HG03135 (cell line): ENCODE measurements at regions not wholly inside any gene's neighbourhood (a gene's known extent, or its start where the extent isn't known, plus 50 kb on each side); places are given as distances from the start of the nearest gene placed in this dataset.
"Not testable (repeated sequence)": the region's sequence is repeated elsewhere in the genome, so short reads cannot be mapped to it uniquely, and the experiment has no call there.

Experiments
- ATAC-seq: cut with Tn5 transposase; IDR thresholded peaks from one replicate; pipeline ENCODE4 v1.9.1; 2021; ENCODE audit warnings: mild to moderate bottlenecking, moderate library complexity; ENCODE audit not compliant: unreplicated experiment

DNA sequence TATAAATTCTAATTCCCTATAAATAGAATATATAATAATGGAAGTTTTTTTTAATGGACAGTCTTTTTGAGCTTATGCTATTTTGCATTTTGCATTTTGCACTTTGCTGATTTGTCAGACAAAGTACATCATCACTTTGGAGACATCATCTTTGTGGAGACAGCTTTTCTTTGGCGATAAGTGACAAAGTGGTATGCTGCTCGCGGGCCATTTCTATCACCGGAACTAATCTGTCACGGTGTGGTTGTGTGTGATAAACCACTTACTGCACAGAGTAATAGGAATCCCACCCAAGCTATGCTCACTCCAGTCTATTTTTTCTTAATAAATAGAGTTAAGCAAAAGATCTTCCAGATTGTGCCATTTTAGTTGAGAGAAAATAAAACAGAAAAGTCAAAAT is 133.1 kb downstream of the MACIR start:
- no peak for ATAC-seq

DNA sequence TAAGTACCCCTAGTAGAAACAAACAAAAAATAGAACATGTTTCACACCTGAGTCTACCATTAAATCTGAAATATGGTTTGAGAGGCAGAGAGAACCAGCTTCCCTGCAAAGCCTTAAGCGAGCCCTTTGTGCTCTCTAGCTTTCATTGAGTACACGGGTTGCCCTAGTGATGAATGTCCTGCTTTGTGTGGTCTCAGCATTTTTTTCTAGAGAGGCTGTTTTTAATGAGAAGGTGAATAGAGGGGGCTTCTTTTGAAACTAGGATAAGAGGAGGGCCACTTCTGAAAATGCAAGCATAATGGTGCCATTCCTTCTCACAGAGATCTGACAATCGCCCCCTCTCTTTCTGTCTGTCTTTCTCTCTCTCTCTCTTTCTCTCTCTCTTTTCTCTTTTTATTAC is 131.3 kb downstream of the MACIR start:
- no peak for ATAC-seq

DNA sequence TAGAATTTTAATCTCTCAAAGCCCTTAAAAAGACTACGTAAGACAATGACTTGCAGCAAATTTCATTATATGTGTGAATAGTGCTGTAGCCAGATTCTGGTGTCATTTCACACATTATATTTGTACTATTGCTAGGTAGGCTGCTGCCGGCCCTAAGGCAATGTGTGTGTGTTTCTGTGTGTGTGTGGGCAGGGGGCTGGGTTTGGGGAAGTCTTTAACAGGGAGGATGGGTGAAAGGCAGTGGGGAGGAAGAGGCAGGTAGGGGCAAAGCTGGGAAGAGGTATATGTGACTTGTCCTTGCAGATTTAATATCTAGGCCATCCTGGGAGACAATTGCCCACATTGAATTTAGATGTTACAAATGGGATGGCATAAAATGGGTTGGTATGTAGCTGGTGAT is 130.8 kb downstream of the MACIR start:
- ATAC-seq, result no peak

DNA sequence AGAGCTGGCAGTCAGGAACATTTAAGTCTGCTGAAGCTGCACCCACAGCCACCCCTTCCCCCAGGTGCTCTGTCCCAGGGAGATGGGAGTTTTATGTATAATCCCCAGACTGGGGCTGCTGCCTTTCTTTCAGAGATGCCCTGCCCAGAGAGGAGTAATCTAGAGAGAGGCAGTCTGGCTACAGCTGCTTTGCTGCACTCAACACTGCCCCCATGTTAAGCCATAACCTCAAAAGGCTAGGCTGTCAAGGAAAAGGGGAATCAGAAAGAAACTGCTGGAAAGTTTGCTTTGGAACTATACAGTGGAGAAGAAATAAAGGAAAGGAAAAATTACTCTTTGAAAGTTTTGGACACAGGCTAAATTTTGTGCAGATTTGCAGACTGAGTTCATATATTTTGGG is 127.2 kb downstream of the MACIR start:
- ATAC-seq, result no peak

DNA sequence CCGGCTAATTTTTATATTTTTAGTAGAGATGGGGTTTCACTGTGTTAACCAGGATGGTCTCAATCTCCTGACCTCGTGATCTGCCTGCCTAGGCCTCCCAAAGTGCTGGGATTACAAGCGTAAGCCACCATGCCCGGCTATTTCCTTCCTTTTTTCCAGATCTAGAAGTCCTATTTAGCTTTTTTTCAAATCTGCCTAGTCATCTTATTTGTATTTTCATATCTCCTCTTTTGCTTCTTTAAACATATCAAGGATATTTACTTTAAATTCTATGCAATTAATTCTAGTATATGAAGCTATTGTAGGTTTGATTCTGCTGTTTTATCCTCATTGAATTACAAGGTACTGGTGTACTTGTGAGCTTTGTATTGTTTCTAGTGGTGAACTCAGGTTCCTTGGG is 119.1 kb downstream of the MACIR start:
- ATAC-seq, result not testable (repeated sequence)

DNA sequence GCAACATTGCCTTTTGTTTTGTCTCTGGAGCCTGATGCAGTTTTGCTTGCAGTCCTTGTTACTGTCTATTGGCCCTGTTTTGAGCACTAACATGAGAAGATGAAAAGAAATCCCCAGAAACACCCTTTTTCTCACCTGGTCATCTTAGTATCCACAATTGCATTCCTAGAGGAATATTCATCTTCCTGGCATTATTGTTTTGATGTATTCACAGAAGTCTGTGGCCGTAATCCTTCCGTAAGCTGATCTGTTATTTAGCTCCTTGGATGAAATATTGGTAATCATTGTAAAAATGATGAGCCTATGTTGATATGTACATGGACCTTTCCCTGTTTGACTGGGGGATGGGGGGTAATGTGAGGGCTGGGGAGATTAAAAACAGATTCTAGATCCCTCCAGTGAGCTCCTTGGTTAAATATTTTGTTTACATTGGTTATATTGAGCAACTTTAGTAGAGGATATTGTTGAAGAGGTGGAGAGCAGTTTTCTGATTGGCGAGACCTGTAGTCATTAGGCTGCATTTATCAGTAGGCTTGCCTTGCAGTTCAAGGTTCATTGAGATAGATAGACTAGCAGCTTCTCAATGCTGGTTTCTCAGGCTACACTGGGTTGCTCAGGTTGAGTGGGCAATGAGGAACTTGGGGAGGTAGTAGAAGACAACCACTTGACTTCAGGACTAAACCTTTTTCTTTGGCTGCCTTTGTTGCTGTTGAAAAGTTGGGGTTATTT is 117.5 kb downstream of the MACIR start:
- no peak for ATAC-seq

DNA sequence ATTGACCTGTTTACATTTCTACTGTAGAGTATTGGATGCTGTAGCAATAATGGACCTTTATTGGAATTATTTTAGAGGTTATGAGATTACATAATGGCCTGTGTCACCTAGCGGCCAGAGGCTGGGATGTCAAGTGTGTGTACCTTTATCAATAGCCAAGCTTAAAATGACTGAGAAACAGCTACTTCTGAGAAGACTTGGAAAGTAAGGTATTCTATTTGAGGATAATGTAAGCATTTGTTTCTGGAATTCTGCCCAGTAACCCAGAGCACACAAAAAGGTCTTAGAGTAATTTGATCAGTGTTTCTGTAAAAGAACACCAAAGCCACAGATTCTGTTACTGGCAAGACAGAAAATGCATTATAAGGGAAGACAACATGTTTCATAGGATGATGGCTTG is 116.8 kb downstream of the MACIR start:
- ATAC-seq, result no peak

DNA sequence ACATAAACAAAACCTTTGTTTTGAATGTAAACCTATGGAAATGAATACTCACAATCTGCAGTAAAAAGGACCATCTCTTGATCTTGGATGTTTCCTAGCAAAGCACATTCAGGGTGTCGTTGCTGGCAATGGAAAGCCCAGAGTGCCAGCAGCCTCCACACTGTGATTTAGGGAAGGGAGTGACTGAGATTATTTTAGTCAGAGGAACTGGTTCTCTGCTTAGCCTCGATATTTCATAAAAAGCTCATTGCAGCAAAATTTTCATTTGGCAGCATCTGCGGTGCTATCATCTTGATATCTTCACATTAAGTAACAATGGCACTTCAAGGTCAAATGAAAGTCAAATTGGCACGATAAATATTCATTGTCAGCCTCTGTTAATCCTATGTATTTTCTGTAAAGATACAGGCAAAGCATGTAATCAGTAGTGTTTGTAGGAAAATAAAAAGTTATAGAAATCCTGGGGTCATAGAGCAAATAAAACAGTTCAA is 116.0 kb downstream of the MACIR start:
- no peak for ATAC-seq

DNA sequence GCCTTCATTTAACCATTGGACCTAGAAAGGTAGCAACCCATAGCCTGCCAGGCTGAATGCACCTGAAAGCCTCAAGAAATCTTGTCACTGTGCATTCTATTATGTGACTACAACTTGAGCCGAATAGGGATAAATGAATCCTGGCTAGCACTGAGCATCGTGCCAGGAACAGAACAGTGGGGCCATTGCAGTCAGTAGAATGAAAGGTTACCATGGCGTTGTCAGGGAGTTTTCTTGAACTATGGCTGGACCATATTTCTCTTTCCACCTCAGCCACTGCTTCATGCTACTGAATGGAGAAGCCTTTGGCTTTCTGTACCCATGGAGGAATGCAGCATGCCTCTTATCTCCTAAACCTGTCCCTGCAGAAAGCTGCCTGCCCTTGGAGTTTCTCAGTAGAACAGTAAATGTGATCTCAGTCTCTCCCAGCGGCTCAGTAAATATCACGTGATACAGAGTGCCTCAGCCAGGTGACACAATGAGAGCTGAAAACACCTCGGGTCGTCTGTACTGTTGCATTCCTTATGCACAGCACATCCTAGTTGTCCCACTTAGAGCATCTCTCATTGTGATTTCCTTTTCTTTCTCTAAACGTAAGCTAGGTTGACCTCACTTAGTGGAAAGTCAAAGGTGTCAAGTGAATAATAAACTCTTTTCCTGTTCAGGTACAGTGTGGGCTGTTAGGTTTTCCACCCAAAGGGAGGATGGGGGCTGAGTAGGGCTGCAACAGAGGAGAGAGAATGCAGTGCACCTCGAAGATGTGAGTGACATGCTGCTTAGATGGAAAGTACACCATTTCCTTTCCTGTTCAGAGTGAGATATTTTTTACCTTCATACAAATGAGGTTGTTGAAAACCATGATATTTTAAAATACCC is 115.3 kb downstream of the MACIR start:
- no peak for ATAC-seq

DNA sequence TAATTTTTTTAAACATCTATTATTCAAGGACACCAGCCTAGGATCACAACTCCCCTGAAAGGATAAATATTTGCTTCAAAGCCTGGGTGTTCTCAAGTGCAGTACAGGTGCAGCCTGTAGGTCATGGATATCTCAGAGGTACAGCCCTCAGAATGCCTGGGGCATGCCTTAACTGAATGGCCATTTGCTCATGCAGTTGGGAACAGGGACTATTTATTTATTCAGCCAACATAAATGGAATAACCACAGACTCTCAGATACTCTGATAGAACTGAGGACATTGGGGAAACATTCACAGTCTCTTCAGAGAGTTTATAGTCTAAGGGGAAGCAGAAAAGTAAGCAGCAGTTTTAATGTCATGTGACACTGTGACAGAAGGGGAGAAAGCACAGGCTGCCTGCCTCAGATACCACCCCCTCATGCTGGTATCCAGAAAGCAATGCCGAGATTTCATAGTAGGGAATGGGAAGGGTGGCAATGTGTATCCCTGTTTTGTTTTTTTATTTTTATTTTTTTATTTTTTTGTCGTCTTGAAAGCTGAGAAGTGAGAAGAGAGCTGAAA is 112.6 kb downstream of the MACIR start:
- no peak for ATAC-seq

DNA sequence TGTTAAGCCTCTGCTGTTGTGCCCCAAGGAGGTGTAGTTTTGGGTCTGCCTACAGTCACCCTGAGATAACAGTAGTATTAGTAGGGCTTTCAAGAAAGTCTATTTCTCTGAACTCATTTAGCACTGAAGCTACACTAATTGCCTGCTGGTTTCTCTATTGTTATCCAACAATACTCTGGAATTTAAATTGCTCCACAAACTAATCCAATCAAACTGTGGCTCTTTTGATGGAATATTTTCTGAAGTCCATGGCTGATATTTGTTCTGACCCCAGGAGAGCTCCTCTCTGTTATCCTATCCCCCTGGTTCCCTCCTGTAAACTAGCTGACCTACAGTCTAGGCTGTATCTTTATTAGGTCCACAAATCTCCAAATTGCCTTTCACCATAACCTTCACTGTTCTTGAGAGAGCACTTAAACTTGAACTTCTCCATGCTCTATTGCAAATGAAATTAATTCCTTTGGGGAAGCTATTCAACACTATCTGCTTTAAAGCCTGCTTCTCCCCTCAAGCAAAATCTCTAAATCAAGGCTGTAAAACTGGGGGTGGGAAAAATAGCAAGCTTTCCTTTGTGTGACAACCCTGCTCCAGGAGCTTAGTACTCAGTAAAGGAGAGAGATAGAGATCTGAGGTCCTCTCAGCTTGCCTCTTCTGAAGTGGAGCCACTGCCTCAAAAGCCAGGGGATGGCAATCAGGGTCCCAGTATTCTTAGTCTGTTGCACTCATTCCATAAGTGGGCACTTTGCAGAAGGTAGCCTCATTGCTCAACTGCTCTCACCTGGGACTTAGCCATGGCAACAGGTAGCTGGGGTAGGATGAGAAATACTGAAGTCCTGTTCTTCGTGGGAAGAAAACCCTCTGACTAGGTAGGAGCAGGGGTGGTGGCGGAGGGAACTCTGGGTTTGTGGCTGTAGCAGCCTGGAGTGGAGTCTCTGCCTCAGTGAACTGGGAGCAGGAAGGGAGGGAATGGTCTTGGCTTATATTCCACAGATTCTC is 110.9 kb downstream of the MACIR start:
- no peak for ATAC-seq

DNA sequence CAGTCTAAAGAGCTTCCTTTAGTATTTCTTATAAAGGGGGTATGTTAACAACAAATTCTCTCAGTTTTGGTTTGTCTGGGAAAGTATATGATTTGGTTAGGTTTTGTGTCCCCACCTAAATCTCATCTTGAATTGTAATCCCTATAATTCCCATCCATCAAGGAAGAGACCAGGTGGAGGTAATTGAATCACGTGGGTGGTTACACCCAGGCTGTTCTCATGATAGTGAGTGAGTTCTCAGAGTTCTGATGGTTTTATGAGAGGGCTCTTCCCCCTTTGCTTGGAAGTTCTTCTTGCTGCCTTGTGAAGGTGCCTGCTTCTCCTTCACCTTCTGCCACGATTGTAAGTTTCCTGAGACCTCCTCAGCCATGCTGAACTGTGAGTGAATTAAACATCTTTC is 109.1 kb downstream of the MACIR start:
- no peak for ATAC-seq

DNA sequence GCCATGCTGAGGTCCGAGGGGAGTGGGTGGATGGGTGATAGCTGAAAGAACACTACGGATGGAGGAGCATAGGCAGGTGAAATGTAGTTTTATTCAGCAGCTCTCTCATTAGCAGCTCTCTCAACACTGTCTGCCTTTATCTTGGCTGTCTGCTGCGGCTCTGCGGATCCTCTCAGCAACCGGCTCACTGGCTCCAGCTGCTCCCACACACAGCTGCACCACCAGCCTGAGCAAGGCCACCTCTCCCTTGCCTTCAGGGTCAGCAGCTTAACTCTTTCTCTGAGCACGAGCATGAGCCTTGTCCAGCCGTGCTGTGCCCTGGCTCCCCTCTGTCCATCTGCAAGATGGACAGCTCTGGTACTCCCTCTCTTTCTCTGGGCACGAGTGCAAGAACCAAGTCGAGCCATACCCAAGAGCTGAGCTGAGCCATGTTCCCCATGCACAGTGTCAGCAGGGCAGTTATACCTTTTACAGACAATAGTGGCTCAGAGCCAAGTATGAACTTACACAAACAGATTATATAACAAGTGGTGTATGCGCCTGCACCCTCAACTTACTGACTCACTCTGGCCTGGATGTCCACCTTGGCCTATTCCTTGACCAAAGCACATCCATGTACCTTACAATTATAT is 108.5 kb downstream of the MACIR start:
- no peak for ATAC-seq

DNA sequence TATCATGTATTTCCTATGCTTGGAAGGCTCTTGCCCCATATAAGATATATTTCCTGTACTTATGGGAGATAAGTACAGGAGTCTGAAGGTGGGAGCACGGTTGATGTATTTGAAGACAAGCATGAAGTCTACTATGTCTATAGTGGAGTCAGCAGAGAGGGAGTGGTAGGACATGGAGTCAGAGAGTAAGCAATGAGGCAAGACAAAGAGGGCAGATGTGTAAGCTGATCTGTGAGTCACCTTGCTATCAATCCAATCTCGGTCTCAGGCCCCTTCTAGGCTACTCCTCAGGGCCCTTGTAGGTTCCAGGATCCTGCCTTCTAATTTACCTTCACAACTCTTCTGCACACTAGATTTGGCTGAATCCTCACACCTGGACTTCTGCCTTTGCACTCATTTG is 105.5 kb downstream of the MACIR start:
- no peak for ATAC-seq

DNA sequence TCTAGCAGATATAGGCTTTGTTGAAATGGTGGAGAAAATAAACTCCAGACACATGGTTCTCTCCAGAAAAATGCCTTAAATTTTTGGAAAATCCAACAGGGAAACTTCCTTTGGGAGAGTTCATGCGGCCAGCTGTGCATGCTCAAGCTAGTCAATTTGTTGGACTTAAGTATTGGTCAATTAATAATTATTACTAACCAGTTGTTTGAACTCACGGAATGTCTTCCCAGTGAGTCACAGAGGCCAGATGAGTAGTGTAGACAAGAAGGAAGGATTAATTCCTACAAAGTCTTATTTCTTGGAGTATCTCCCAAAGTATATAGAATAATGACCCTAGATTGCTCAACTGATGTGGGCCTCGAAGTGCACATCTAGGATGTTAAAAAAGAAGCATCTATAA is 103.6 kb downstream of the MACIR start:
- no peak for ATAC-seq

DNA sequence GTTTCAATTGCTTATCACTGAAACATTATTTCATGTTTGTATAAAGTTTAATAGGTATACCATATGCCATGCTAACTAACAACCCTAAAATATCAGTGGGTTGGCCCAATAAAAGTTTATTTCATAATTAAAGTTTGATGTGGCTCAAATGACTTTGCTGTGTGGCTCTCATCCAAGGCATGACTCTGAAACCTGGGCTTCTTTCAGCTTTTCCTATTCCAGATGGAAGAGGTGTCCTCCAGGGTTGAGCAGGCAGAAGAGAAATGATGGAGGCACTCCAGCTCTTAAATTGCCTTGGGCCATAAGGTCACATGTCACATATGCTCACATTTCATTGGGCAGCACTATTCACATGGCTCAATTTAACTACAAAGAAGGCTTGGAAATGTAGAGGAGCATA is 101.9 kb downstream of the MACIR start:
- ATAC-seq, result no peak

DNA sequence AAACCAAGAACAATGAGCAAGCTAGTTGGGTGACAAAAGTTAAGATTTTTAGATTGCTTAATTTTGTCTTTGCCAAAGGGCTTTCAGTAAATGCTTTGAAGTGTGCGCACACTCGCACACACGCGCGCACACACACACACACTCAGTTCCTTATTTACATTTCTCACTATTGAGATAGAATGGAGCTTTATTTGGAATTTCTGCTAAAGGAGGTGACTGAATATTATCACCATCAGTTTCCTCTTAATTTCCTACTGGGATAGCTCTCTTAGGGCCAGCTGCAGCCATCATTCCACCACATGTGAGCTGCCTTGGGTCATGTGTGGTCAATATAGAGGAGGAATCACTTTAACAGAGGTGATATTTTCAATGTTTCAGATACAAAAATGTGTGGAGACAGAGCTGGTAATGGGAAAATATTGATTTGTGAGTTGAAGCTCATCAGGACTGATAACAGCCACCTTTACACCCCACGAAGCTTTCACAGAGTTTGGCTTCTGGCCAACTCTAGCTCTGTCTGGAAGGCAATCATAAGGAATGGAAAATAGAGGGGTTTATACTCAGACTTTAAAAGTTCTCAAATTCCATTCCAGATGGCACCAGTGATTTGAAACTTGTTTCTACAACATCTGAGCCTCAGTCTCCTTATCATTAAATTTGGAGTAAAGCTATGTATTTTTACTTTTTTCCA is 99.9 kb downstream of the MACIR start:
- no peak for ATAC-seq

DNA sequence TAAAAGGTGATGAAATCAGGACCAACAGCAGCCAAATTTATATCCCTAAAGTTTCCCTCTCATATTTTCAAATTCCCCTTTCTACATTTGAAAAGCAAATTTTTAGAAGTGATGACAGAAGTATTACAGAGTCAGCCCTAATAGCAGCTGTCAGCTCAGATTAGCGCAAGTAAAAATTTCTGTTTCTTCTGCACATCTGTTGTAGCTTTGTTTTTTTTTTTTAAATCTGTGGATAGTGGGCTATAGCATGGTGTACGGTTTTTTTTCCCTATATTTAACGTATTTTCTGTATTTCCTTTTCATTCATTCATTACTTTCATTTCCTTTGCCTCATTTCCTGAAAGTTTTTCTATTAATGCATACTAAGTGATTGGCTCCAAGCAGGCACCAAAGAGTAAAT is 99.1 kb downstream of the MACIR start:
- no peak for ATAC-seq

DNA sequence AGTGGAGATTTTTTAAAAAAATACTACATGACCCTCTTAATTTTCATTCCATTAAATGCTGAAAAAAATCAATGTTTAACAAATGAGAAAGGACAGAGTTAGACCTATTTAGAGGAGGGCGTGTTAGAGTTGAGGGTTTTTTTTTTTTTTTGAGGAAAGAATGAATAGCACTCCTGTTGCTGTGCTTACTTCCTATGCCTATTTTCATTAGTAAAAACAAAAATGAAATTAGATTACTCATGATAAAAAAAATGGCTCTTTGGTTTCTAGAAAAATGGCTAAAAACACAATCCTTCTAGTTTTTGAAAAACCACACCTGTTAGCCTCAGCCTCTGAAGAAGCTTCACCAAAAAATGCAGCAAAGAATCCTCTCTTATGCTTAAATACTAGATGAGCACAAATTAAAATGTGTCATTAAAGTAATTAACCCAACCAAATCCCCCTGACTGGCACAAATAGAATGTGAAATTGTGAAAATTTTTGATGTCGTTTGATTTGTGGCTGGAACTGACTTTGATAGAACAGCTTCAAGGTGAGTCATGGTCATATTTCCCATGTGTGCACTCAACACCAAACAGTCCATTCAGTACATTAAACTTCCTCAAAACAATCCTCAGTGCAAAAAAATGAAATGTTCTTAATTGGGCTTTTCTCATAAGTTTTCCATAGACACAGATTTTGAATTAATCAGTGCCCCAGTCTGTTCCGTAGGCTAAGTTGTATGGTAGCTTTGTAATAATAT is 98.0 kb downstream of the MACIR start:
- ATAC-seq, result no peak
